HepG2 (cell line): ENCODE measurements at regions not wholly inside any gene's neighbourhood (a gene's known extent, or its start where the extent isn't known, plus 50 kb on each side); places are given as distances from the start of the nearest gene placed in this dataset.

Experiments
- BCL6 ChIP-seq: IDR thresholded peaks from 2 replicates; pipeline ENCODE4 v1.6.1; 2016; ENCODE audit warnings: missing genetic modification reagents, missing compliant biosample characterization
- CC2D1A ChIP-seq: sonication (generic); formaldehyde crosslinking; IDR thresholded peaks from 2 replicates; pipeline ENCODE4 v1.8.1; 2023; ENCODE audit warnings: mild to moderate bottlenecking, missing genetic modification reagents
- CHCHD3 ChIP-seq: sonication (generic); formaldehyde crosslinking; IDR thresholded peaks from 2 replicates; pipeline ENCODE4 v1.8.0; 2022; ENCODE audit warnings: mild to moderate bottlenecking, missing genetic modification reagents, moderate library complexity
- HDAC2 ChIP-seq: sonication (generic); formaldehyde crosslinking; IDR thresholded peaks from 2 replicates; pipeline ENCODE4 v1.4.0; 2020; ENCODE audit warnings: missing genetic modification reagents
- HMGA1 ChIP-seq: sonication (generic); formaldehyde crosslinking; conservative IDR thresholded peaks from 2 replicates; pipeline ENCODE4 v1.4.0; 2020; ENCODE audit warnings: missing genetic modification reagents
- HMGXB4 ChIP-seq, 2 experiments: sonication (generic) in 1 of 2; formaldehyde crosslinking in 1 of 2; IDR thresholded peaks; 2 replicates each; pipeline versions ENCODE4 v1.4.0 to v1.6.1; 2018 to 2020; ENCODE audit warnings: missing genetic modification reagents in 2 of 2, borderline replicate concordance in 1 of 2, low read depth in 1 of 2, mild to moderate bottlenecking in 1 of 2, missing biosample characterization in 1 of 2
- HNF4G ChIP-seq, 2 experiments: sonication (generic) in 1 of 2; formaldehyde crosslinking in 1 of 2; IDR thresholded peaks; 2 replicates each; pipeline versions ENCODE4 v1.4.0 to v1.6.1; 2011 to 2020; ENCODE audit warnings: borderline replicate concordance in 2 of 2, low read depth in 2 of 2, mild to moderate bottlenecking in 2 of 2, low read length in 1 of 2, missing genetic modification reagents in 1 of 2, moderate library complexity in 1 of 2
- HOXA9 ChIP-seq: sonication (generic); formaldehyde crosslinking; IDR thresholded peaks from 2 replicates; pipeline ENCODE4 v1.8.1; 2022; ENCODE audit warnings: missing genetic modification reagents, mild to moderate bottlenecking, moderate library complexity, borderline replicate concordance
- LCORL ChIP-seq, 2 experiments: fragments of 450-650 bp in 1 of 2; sonication (generic) in 1 of 2; formaldehyde crosslinking in 1 of 2; IDR thresholded peaks; 2 replicates each; pipeline versions ENCODE4 v1.5.0 to v1.6.1; 2017 to 2020; ENCODE audit warnings: antibody characterized with exemption in 1 of 2, missing genetic modification reagents in 1 of 2
- LRRFIP1 ChIP-seq: sonication (generic); formaldehyde crosslinking; conservative IDR thresholded peaks from 2 replicates; pipeline ENCODE4 v1.4.0; 2020; ENCODE audit warnings: missing genetic modification reagents
- PAWR ChIP-seq: sonication (generic); formaldehyde crosslinking; IDR thresholded peaks from 2 replicates; pipeline ENCODE4 v1.4.0; 2020; ENCODE audit warnings: missing genetic modification reagents, mild to moderate bottlenecking, borderline replicate concordance
- PHF5A ChIP-seq: IDR thresholded peaks from one replicate; pipeline ENCODE4 v1.6.1; 2018; ENCODE audit warnings: low read depth, missing genetic modification reagents; ENCODE audit not compliant: unreplicated experiment
- RNF2 ChIP-seq: fragments of 450-650 bp; conservative IDR thresholded peaks from 2 replicates; pipeline ENCODE4 v1.6.1; 2016; ENCODE audit warnings: low read depth
- SSRP1 ChIP-seq: IDR thresholded peaks from 2 replicates; pipeline ENCODE4 v1.6.1; 2016; ENCODE audit warnings: control low read depth
- SYNCRIP ChIP-seq: fragments of 200-400 bp; formaldehyde crosslinking; IDR thresholded peaks from 2 replicates; pipeline ENCODE4 v1.6.1; 2018; ENCODE audit warnings: mild to moderate bottlenecking, low read depth, low read length; ENCODE audit not compliant: insufficient read depth
- TEAD3 ChIP-seq: optimal IDR thresholded peaks from 2 replicates; pipeline ENCODE3; 2016; ENCODE audit warnings: borderline replicate concordance
- YY1 ChIP-seq: IDR thresholded peaks from 2 replicates; pipeline ENCODE4 v1.6.1; 2011; ENCODE audit warnings: low read length, low read depth, moderate library complexity, mild to moderate bottlenecking; ENCODE audit not compliant: insufficient read depth, insufficient replicate concordance
- ZNF160 ChIP-seq: sonication (generic); formaldehyde crosslinking; IDR thresholded peaks from 2 replicates; pipeline ENCODE4 v1.8.0; 2022; ENCODE audit warnings: mild to moderate bottlenecking, inconsistent platforms, missing genetic modification reagents
- ZNF3 ChIP-seq: IDR thresholded peaks from 2 replicates; pipeline ENCODE4 v1.7.0; 2017; ENCODE audit warnings: inconsistent platforms
- ZNF547 ChIP-seq: sonication (generic); formaldehyde crosslinking; IDR thresholded peaks from 2 replicates; pipeline ENCODE4 v1.5.1; 2020; ENCODE audit warnings: mild to moderate bottlenecking, missing genetic modification reagents
- ZNF549 ChIP-seq: sonication (generic); formaldehyde crosslinking; IDR thresholded peaks from 2 replicates; pipeline ENCODE4 v1.5.0; 2020; ENCODE audit warnings: missing genetic modification reagents
- ZNF749 ChIP-seq: sonication (generic); formaldehyde crosslinking; IDR thresholded peaks from 2 replicates; pipeline ENCODE4 v1.8.0; 2022; ENCODE audit warnings: mild to moderate bottlenecking, missing genetic modification reagents, moderate library complexity, borderline replicate concordance
- ZNF784 ChIP-seq: sonication (generic); formaldehyde crosslinking; IDR thresholded peaks from 2 replicates; pipeline ENCODE4 v1.5.1; 2020; ENCODE audit warnings: missing genetic modification reagents, mild to moderate bottlenecking, borderline replicate concordance
- ZSCAN21 ChIP-seq: sonication (generic); formaldehyde crosslinking; IDR thresholded peaks from 2 replicates; pipeline ENCODE4 v1.8.0; 2022; ENCODE audit warnings: mild to moderate bottlenecking, missing genetic modification reagents, moderate library complexity, borderline replicate concordance

GRCh38 chr13:33968520-33969507 lies 150.9 kb downstream of the RFC3 start (continued):
- TF ChIP-seq CHCHD3 (CRISPR knock-in tag) (no peak), HDAC2 (CRISPR knock-in tag) (peak; percentile 91), ZNF160 (CRISPR knock-in tag) (no peak), RNF2 (no peak), HMGA1 (CRISPR knock-in tag) (no peak), ZNF547 (no peak), ZNF3 (CRISPR knock-in tag) (no peak), PAWR (CRISPR knock-in tag) (no peak), SSRP1 (CRISPR knock-in tag) (no peak), ZNF549 (CRISPR knock-in tag) (no peak), ZNF784 (CRISPR knock-in tag) (peak; percentile 53; the same call in 1 of the 2 replicates), LRRFIP1 (no peak), SYNCRIP (no peak), CC2D1A (no peak), HMGXB4 (CRISPR knock-in tag; IDR thresholded peaks at IDR 0.05; ENCODE audit: borderline replicate concordance in 1 of 2, low read depth in 1 of 2) (no peak), TEAD3 (CRISPR knock-in tag) (peak; percentile 56), LCORL (IDR thresholded peaks at IDR 0.05) (no peak), LCORL (CRISPR knock-in tag; IDR thresholded peaks at IDR 0.05) (peak; percentile 71), YY1 (peak; percentile 41), HNF4G (IDR thresholded peaks at IDR 0.05; ENCODE audit: borderline replicate concordance, low read depth, low read length) (peak; percentile 44), HNF4G (CRISPR knock-in tag; IDR thresholded peaks at IDR 0.05; ENCODE audit: borderline replicate concordance, low read depth) (no peak; the same call in 1 of the 2 replicates), PHF5A (CRISPR knock-in tag) (no peak), HOXA9 (CRISPR knock-in tag) (no peak), ZSCAN21 (no peak), BCL6 (CRISPR knock-in tag) (peak; percentile 80), ZNF749 (no peak; the same call in 1 of the 2 replicates)
